SK-N-DZ (cell line): ENCODE measurements at regions not wholly inside any gene's neighbourhood (a gene's known extent, or its start where the extent isn't known, plus 50 kb on each side); places are given as distances from the start of the nearest gene placed in this dataset.

ENCODE experiments used
- DNase-seq: peaks from one replicate; pipeline ENCODE4 v3.0.0-alpha.2; 2015; ENCODE audit warnings: low spot score

- no peak for DNase-seq
Observed at GRCh38 chr9:120212853-120213200, 367.1 kb downstream of the CDK5RAP2 start.

GRCh38 chr9:120212153-120212852 is 367.7 kb downstream of the CDK5RAP2 start:
- no peak for DNase-seq

- no peak for DNase-seq
Observed at GRCh38 chr9:120210274-120210673, 369.7 kb downstream of the CDK5RAP2 start.

GRCh38 chr9:120202856-120203654 is 376.9 kb downstream of the CDK5RAP2 start:
- DNase-seq = no peak

- no peak for DNase-seq
Observed at GRCh38 chr9:120198027-120198426, 381.9 kb downstream of the CDK5RAP2 start.

- DNase-seq = no peak
Observed at GRCh38 chr9:120197605-120198004, 382.4 kb downstream of the CDK5RAP2 start.

- no peak for DNase-seq
Observed at GRCh38 chr9:120191141-120191540, 388.8 kb downstream of the CDK5RAP2 start.

- no peak for DNase-seq
Observed at GRCh38 chr9:120187758-120188157, 392.2 kb downstream of the CDK5RAP2 start.

- no peak for DNase-seq
Observed at GRCh38 chr9:120186276-120186675, 393.7 kb downstream of the CDK5RAP2 start.

GRCh38 chr9:120184266-120184665 is 395.7 kb downstream of the CDK5RAP2 start:
- no peak for DNase-seq

- DNase-seq = no peak
Observed at GRCh38 chr9:120183615-120184014, 396.4 kb downstream of the CDK5RAP2 start.

- DNase-seq = no peak
Observed at GRCh38 chr9:120182011-120182410, 398.0 kb downstream of the CDK5RAP2 start.

GRCh38 chr9:120177121-120177520 is 402.8 kb downstream of the CDK5RAP2 start:
- DNase-seq = no peak

GRCh38 chr9:120175031-120175430 is 404.9 kb downstream of the CDK5RAP2 start:
- DNase-seq = no peak

GRCh38 chr9:120161776-120162175 is 418.2 kb downstream of the CDK5RAP2 start:
- no peak for DNase-seq

- DNase-seq = no peak
Observed at GRCh38 chr9:120158221-120158620, 421.7 kb downstream of the CDK5RAP2 start.

- DNase-seq = no peak
Observed at GRCh38 chr9:120156376-120156775, 423.6 kb downstream of the CDK5RAP2 start.

GRCh38 chr9:120153258-120153657 is 426.7 kb downstream of the CDK5RAP2 start:
- no peak for DNase-seq

GRCh38 chr9:120152295-120152694 is 427.7 kb downstream of the CDK5RAP2 start:
- peak; percentile 76 for DNase-seq

GRCh38 chr9:120151806-120152205 is 428.2 kb downstream of the CDK5RAP2 start:
- DNase-seq = no peak

- DNase-seq = no peak
Observed at GRCh38 chr9:120151149-120151548, 428.8 kb downstream of the CDK5RAP2 start.

- DNase-seq = no peak
Observed at GRCh38 chr9:120138955-120139354, 441.0 kb downstream of the CDK5RAP2 start.

- DNase-seq = no peak
Observed at GRCh38 chr9:120137186-120137840, 442.7 kb downstream of the CDK5RAP2 start.
